ENCODE measurements at regions not wholly inside any gene's neighbourhood (a gene's known extent, or its start where the extent isn't known, plus 50 kb on each side); places are given as distances from the start of the nearest gene placed in this dataset.
"Not testable (repeated sequence)": the region's sequence is repeated elsewhere in the genome, so short reads cannot be mapped to it uniquely, and the experiment has no call there.

DNA sequence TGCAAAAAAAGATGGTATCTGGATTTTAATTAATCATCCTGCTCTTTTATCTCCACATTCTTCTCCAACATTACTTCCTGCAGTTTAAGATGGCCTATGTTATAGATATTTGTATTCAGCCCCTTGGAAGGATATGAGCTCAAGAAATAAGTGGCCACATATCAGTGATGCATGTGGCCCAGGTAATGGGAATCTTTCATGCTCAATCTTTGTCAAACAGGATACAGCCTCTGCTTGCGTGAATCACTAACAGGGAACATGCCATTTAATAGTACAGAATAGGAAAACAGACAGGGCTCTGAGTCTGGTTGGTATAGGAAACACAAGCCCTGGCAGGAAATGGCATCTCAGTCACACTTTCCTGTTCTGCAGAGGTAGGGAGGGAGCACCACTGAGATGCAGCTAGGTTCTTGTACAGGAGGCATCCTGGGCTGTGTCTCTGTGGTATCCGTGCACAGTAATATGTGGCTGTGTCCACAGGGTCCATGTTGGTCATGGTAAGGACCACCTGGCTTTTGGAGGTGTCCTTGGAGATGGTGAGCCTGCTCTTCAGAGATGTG lies 774.6 kb downstream of the TMEM121 start:
- not testable (repeated sequence) for FAIRE-seq

GRCh38 chr14:106301609-106302008 lies 775.2 kb downstream of the TMEM121 start:
- FAIRE-seq, result not testable (repeated sequence)

- FAIRE-seq, result no peak
Observed at GRCh38 chr14:106302661-106303060, 776.3 kb downstream of the TMEM121 start.

GRCh38 chr14:106304271-106304670 lies 777.9 kb downstream of the TMEM121 start:
- FAIRE-seq, result no peak

- no peak for FAIRE-seq
Observed at GRCh38 chr14:106308839-106309389, 782.5 kb downstream of the TMEM121 start.

- FAIRE-seq, result no peak
Observed at GRCh38 chr14:106309423-106309822, 783.0 kb downstream of the TMEM121 start.

GRCh38 chr14:106315436-106315835 lies 789.1 kb downstream of the TMEM121 start:
- FAIRE-seq, result no peak

- FAIRE-seq, result no peak
Observed at GRCh38 chr14:106317593-106317992, 791.2 kb downstream of the TMEM121 start.

GRCh38 chr14:106318700-106319099 lies 792.3 kb downstream of the TMEM121 start:
- FAIRE-seq, result no peak

GRCh38 chr14:106323970-106324369 lies 797.6 kb downstream of the TMEM121 start:
- FAIRE-seq, result not testable (repeated sequence)

- FAIRE-seq, result no peak
Observed at GRCh38 chr14:106327234-106327633, 800.9 kb downstream of the TMEM121 start.

DNA sequence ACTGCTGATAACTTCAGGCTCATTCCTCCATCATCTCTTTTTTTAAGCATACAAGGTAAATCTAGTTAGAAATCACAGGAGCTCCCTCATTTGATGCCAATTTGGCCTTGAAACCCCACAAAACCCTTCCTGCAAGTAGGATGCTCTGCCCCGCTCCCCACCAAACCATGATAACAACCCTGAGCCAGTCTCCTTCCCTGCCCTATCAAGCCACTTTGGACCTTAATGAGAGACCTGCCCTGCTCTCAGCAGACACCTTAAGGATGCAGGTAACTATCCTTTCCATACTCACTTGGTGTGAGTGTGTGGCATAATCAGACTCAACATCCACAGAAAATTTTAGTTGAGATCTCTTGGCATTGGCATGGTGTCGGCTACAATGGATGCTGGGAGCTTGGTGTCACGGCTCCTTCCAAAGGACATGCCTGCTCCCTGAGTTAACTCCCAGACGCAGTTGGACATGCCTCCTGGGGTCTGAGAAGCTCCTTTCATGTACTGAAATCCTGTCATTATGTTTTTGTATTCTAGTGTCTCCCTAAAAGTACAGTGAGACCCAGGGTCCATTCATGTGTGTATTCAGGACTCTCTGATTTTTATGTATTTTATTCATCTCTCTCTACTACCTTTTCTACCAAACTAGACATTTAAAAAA lies 801.4 kb downstream of the TMEM121 start:
- not testable (repeated sequence) for FAIRE-seq

GRCh38 chr14:106329243-106329642 lies 802.9 kb downstream of the TMEM121 start:
- not testable (repeated sequence) for FAIRE-seq

DNA sequence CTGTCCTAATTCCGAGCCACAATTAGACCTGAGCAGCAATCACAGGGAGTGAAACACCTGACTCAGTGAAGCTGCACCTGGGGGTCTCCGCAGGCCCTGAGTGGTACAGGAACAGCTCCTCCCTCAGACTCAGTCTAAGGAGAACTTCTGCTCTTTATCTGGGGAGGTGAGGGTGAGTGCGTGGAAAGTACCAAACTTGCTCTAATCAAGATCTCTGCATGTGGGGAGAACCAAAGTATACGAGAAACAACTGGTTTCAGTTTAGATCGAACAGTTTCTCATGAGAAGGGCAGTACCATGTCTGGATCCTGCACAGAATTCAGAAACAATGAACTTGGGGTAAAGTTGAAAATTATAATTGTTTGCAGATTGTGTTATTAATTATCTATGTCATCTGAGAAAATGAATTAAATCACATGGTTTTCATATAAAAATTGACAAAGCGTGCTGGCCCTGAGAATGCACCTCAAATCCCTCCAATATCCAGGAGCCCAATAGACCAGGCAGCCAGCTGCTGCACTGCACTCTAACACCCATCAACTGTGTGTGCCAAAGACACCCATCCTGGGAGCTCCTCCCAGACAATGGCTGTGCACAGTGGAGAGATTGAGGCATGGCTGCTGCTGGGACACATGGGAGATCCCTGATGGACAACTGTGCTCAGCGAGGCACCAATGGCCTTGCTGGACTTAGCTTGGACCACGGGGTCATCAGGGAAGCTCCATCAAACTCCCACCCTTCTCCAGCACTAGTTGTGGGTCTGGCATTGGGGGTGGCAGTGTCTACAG lies 803.8 kb downstream of the TMEM121 start:
- FAIRE-seq, result not testable (repeated sequence)

GRCh38 chr14:106334428-106335109 lies 808.2 kb downstream of the TMEM121 start:
- not testable (repeated sequence) for FAIRE-seq

- FAIRE-seq, result not testable (repeated sequence)
Observed at GRCh38 chr14:106335110-106335429, 808.7 kb downstream of the TMEM121 start.

GRCh38 chr14:106338775-106339174 lies 812.4 kb downstream of the TMEM121 start:
- not testable (repeated sequence) for FAIRE-seq

GRCh38 chr14:106340658-106341057 lies 814.3 kb downstream of the TMEM121 start:
- FAIRE-seq, result not testable (repeated sequence)

GRCh38 chr14:106341161-106341560 lies 814.8 kb downstream of the TMEM121 start:
- not testable (repeated sequence) for FAIRE-seq

GRCh38 chr14:106343626-106344025 lies 817.2 kb downstream of the TMEM121 start:
- FAIRE-seq, result no peak

DNA sequence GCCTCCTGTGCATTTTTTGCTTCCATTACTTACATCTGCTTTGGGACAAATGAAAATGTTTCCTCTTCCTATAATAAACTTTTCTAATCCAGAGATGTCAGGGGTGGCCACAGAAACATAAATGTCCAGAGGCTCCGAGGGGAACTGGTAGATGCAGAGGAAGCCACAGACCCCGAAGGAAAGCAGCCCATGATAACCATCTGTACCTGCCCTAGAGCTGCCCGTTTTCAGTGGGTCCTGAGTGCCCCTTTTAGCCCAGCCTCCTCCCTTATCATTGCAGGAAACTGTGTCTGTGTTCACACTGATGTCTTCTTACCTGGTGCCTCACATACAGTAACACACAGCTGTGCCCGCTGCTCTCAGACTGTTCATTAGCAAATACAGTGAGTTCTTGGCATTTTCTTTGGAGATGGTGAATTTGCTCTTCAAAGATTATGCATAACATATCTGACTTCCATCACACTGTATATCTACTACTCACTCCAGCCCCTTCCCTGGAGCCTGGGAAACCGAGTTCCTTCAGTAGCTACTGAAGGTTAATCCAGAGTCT lies 817.8 kb downstream of the TMEM121 start:
- not testable (repeated sequence) for FAIRE-seq

DNA sequence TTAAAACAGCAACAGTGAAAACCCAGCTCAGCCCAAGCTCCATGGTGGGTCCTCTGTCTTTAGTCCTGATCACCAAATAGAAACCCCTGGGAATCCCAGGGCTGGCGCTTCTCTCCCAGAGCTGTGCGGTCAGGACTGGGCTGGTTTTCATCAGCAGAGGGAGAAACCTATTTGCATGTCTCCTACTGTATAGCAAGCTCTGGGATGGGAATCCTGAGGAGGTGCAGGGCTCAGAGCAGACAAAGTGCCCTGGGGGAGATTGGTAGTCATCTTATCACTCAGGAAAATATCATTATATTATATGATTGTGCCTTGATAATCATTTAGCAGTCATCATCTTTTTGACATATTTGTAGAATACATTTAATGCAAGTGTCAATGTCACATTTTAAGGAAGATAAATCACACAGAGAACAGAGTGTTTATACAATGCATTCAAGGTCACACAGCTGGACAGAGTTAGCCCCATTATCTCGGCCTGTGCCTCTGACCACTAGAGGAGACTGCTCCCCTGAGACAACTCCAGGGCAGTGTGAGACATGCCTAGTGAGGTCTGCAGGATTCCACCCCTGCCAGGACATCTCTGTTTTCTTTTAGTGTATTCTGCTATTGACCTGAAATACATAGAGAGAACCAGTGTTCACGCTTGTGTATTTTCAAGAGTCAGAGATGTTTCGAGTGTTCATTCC lies 818.6 kb downstream of the TMEM121 start:
- not testable (repeated sequence) for FAIRE-seq
